H9 (cell line): ENCODE measurements at regions not wholly inside any gene's neighbourhood (a gene's known extent, or its start where the extent isn't known, plus 50 kb on each side); places are given as distances from the start of the nearest gene placed in this dataset.

ENCODE experiments used
- DNase-seq: peaks from one replicate; pipeline ENCODE4 v3.0.0-alpha.2; 2017
- H2AFZ ChIP-seq: one replicate; pipeline ENCODE4 v1.6.1; 2013; ENCODE audit warnings: mild to moderate bottlenecking, low read length, control low read depth, moderate library complexity
- H2AK5ac ChIP-seq: 2 replicates; pipeline ENCODE4 v1.6.1; 2013; ENCODE audit warnings: low read length, control low read depth, mixed read lengths; ENCODE audit not compliant: insufficient read length
- H2BK120ac ChIP-seq: one replicate; pipeline ENCODE4 v1.6.1; 2013; ENCODE audit warnings: low read depth, mild to moderate bottlenecking, low read length, control low read depth, inconsistent platforms; ENCODE audit not compliant: poor library complexity, severe bottlenecking
- H2BK12ac ChIP-seq: 2 replicates; pipeline ENCODE4 v1.6.1; 2013; ENCODE audit warnings: low read length, control low read depth, mixed read lengths, low read depth; ENCODE audit not compliant: insufficient read length
- H2BK15ac ChIP-seq: 2 replicates; pipeline ENCODE4 v1.6.1; 2013; ENCODE audit warnings: low read depth, low read length, control low read depth
- H2BK20ac ChIP-seq: one replicate; pipeline ENCODE4 v1.6.1; 2013; ENCODE audit warnings: low read depth, mild to moderate bottlenecking, low read length, control low read depth, inconsistent platforms; ENCODE audit not compliant: poor library complexity, severe bottlenecking
- H2BK5ac ChIP-seq: 2 replicates; pipeline ENCODE4 v1.6.1; 2013; ENCODE audit warnings: low read length, control low read depth, mixed read lengths; ENCODE audit not compliant: insufficient read length
- H3K14ac ChIP-seq: 2 replicates; pipeline ENCODE4 v1.6.1; 2013; ENCODE audit warnings: low read length, control low read depth; ENCODE audit not compliant: insufficient read depth
- H3K18ac ChIP-seq: 2 replicates; pipeline ENCODE4 v1.6.1; 2013; ENCODE audit warnings: low read depth, mild to moderate bottlenecking, mixed read lengths, low read length, control low read depth; ENCODE audit not compliant: insufficient read length
- H3K23ac ChIP-seq: 2 replicates; pipeline ENCODE4 v1.6.1; 2013; ENCODE audit warnings: low read length, control low read depth, mixed read lengths, low read depth; ENCODE audit not compliant: insufficient read length
- H3K23me2 ChIP-seq: 2 replicates; pipeline ENCODE4 v1.6.1; 2013; ENCODE audit warnings: low read depth, mild to moderate bottlenecking, mixed read lengths, low read length, control low read depth; ENCODE audit not compliant: insufficient read length, poor library complexity, severe bottlenecking
- H3K27ac ChIP-seq: 2 replicates; pipeline ENCODE4 v1.5.1; 2013; ENCODE audit warnings: low read length, control low read depth, mixed read lengths, low read depth; ENCODE audit not compliant: insufficient read length
- H3K27me3 ChIP-seq: 2 replicates; pipeline ENCODE4 v1.6.1; 2013; ENCODE audit warnings: low read length, control low read depth, inconsistent platforms; ENCODE audit not compliant: insufficient read depth
- H3K4ac ChIP-seq: 2 replicates; pipeline ENCODE4 v1.6.1; 2013; ENCODE audit warnings: low read depth, mild to moderate bottlenecking, control low read depth, inconsistent platforms, low read length, moderate library complexity
- H3K4me1 ChIP-seq: 2 replicates; pipeline ENCODE4 v1.6.1; 2013; ENCODE audit warnings: low read length, control low read depth, inconsistent platforms; ENCODE audit not compliant: insufficient read depth
- H3K4me2 ChIP-seq: 2 replicates; pipeline ENCODE4 v1.6.1; 2013; ENCODE audit warnings: low read length, control low read depth, mixed read lengths; ENCODE audit not compliant: insufficient read length, insufficient read depth
- H3K56ac ChIP-seq: 2 replicates; pipeline ENCODE4 v1.6.1; 2013; ENCODE audit warnings: low read depth, mild to moderate bottlenecking, mixed read lengths, low read length, control low read depth; ENCODE audit not compliant: insufficient read length
- H3K79me1 ChIP-seq: 2 replicates; pipeline ENCODE4 v1.6.1; 2013; ENCODE audit warnings: low read depth, mild to moderate bottlenecking, moderate library complexity, low read length, control low read depth, inconsistent platforms; ENCODE audit not compliant: insufficient read depth, poor library complexity, severe bottlenecking
- H3K79me2 ChIP-seq: 2 replicates; pipeline ENCODE4 v1.6.1; 2013; ENCODE audit warnings: low read length, control low read depth, inconsistent platforms; ENCODE audit not compliant: insufficient read depth
- H3K9ac ChIP-seq: 2 replicates; pipeline ENCODE4 v1.6.1; 2013; ENCODE audit warnings: low read length, control low read depth, mixed read lengths; ENCODE audit not compliant: insufficient read length; ENCODE audit errors: extremely low read depth
- H3K9me3 ChIP-seq: one replicate; pipeline ENCODE4 v1.6.1; 2013; ENCODE audit warnings: low read depth, low read length, inconsistent platforms; ENCODE audit not compliant: control insufficient read depth
- H3T11ph ChIP-seq: one replicate; pipeline ENCODE4 v1.6.1; 2013; ENCODE audit warnings: mild to moderate bottlenecking, low read length, control low read depth, inconsistent platforms
- H4K20me1 ChIP-seq: one replicate; pipeline ENCODE4 v1.6.1; 2013; ENCODE audit not compliant: control insufficient read depth, insufficient read length, insufficient read depth
- H4K5ac ChIP-seq: 2 replicates; pipeline ENCODE4 v1.6.1; 2013; ENCODE audit warnings: low read depth, mild to moderate bottlenecking, mixed read lengths, low read length, control low read depth; ENCODE audit not compliant: insufficient read length
- H4K8ac ChIP-seq: replicated peaks from 2 replicates; pipeline ENCODE4 v1.6.1; 2013; ENCODE audit warnings: low read length, control low read depth, mixed read lengths, low read depth; ENCODE audit not compliant: insufficient read length
- H4K91ac ChIP-seq: 2 replicates; pipeline ENCODE4 v1.6.1; 2013; ENCODE audit warnings: low read depth, mild to moderate bottlenecking, moderate library complexity, mixed read lengths, low read length, control low read depth; ENCODE audit not compliant: insufficient read length
- H3K27ac Mint-ChIP-seq, 3 experiments: 2 replicates in 2 of 3; 3 replicates in 1 of 3; pipeline ENCODE4 v1.8.0; 2020 to 2021; ENCODE audit warnings: mixed read lengths in 3 of 3, mild to moderate bottlenecking in 1 of 3, moderate library complexity in 1 of 3
- H3K27me3 Mint-ChIP-seq: 2 replicates; pipeline ENCODE4 v1.8.0; 2021; ENCODE audit warnings: low read depth, mild to moderate bottlenecking, moderate library complexity, mixed read lengths
- H3K36me3 Mint-ChIP-seq, 3 experiments: 2 replicates in 2 of 3; 3 replicates in 1 of 3; pipeline ENCODE4 v1.8.0; 2020 to 2021; ENCODE audit warnings: low read depth in 3 of 3, mixed read lengths in 3 of 3; ENCODE audit not compliant: insufficient read depth in 1 of 3
- H3K4me1 Mint-ChIP-seq, 2 experiments: 2 replicates each; pipeline ENCODE4 v1.8.0; 2020; ENCODE audit warnings: mixed read lengths in 2 of 2
- H3K4me3 Mint-ChIP-seq, 2 experiments: 2 replicates in 1 of 2; 3 replicates in 1 of 2; pipeline ENCODE4 v1.8.0; 2020 to 2021; ENCODE audit warnings: mild to moderate bottlenecking in 2 of 2, mixed read lengths in 2 of 2, moderate library complexity in 1 of 2
- H3K9me3 Mint-ChIP-seq, 2 experiments: 2 replicates in 1 of 2; 3 replicates in 1 of 2; pipeline ENCODE4 v1.8.0; 2020; ENCODE audit warnings: mild to moderate bottlenecking in 2 of 2, mixed read lengths in 2 of 2, moderate library complexity in 1 of 2
- TF ChIP-seq, protein P1 (sequence below): fragments of 200-600 bp; sonication (generic); conservative IDR thresholded peaks from 3 replicates; pipeline ENCODE4 v1.8.0; 2021; ENCODE audit warnings: antibody characterized with exemption, mild to moderate bottlenecking

- no peak overlapping the region for H3K4me3 Mint-ChIP-seq
- H2AFZ ChIP-seq = no peak overlapping the region
- H3K4ac ChIP-seq = no peak overlapping the region
- peaks cover 38 to 40% of the 10 kb centered on the region in 2 experiments for H3K9me3 Mint-ChIP-seq
- H3K23ac ChIP-seq = no peak overlapping the region
- no peak overlapping the region for H3K4me2 ChIP-seq
- no peak overlapping the region for H2BK120ac ChIP-seq
- no peak overlapping the region for H4K5ac ChIP-seq
- no peaks in the 10 kb centered on the region for H3K23me2 ChIP-seq
- no peak overlapping the region for H3K27ac Mint-ChIP-seq
- H3K79me1 ChIP-seq = no peaks in the 10 kb centered on the region
- H2BK20ac ChIP-seq = no peak overlapping the region
- H3K27me3 ChIP-seq = no peaks in the 10 kb centered on the region
- DNase-seq = no peak
- no peak overlapping the region for H3K56ac ChIP-seq
- no peak overlapping the region for H3K14ac ChIP-seq
- H2BK12ac ChIP-seq = no peak overlapping the region
- no peak overlapping the region for H3K9ac ChIP-seq
- no peaks in the 10 kb centered on the region for H3K4me1 ChIP-seq
- H3K79me2 ChIP-seq = no peaks in the 10 kb centered on the region; the same call in 1 of the 2 replicates
- H3K36me3 Mint-ChIP-seq = peaks cover 18 to 41% (median 21%) of the 10 kb centered on the region in 3 experiments
- no peaks in the 10 kb centered on the region for H3K9me3 ChIP-seq
- no peaks in the 10 kb centered on the region for H3K27me3 Mint-ChIP-seq
- no peak overlapping the region for H2BK5ac ChIP-seq
- no peak overlapping the region for H3K18ac ChIP-seq
- no peaks in the 10 kb centered on the region for H4K20me1 ChIP-seq
- no peaks in the 10 kb centered on the region for H3K4me1 Mint-ChIP-seq
- no peak overlapping the region for H4K8ac ChIP-seq
- TF ChIP-seq, protein P1, sequence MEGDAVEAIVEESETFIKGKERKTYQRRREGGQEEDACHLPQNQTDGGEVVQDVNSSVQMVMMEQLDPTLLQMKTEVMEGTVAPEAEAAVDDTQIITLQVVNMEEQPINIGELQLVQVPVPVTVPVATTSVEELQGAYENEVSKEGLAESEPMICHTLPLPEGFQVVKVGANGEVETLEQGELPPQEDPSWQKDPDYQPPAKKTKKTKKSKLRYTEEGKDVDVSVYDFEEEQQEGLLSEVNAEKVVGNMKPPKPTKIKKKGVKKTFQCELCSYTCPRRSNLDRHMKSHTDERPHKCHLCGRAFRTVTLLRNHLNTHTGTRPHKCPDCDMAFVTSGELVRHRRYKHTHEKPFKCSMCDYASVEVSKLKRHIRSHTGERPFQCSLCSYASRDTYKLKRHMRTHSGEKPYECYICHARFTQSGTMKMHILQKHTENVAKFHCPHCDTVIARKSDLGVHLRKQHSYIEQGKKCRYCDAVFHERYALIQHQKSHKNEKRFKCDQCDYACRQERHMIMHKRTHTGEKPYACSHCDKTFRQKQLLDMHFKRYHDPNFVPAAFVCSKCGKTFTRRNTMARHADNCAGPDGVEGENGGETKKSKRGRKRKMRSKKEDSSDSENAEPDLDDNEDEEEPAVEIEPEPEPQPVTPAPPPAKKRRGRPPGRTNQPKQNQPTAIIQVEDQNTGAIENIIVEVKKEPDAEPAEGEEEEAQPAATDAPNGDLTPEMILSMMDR = no peak
- H3K27ac ChIP-seq = no peak overlapping the region
- H3T11ph ChIP-seq = no peak overlapping the region
- H2BK15ac ChIP-seq = no peak overlapping the region
- H4K91ac ChIP-seq = no peak overlapping the region
- H2AK5ac ChIP-seq = no peak overlapping the region
Measured at GRCh38 chr4:52329894-52330293, 278.8 kb downstream of the SPATA18 start.
